ENCODE measurements at regions not wholly inside any gene's neighbourhood (a gene's known extent, or its start where the extent isn't known, plus 50 kb on each side); places are given as distances from the start of the nearest gene placed in this dataset.

DNA sequence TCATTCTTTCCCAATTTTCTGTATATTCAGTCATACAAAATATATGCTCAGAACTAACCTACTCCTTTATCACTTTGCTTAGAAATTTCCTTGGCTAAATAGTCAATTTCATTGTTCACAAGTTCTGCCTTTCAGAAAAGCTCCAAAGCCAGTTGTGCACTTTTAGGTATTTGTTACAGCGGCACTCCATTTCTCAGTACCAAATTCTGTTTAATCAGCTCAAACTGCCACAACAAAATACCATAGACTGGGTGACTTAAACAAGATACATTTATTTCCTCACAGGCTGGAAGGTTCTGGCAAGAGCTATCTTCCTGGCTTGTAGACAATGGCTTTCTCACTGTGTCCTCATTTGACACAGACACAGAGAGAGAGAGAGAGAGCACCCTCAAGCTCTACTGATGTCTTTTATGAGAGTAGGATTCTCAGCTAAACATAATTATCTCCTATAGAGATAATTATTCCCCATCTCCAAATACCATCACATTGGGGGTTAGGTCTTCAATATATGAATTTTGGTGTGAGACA lies 188.8 kb upstream of the FSTL5 start:
- Mint-ChIP-seq H3K4me1 (ENCODE audit: low read depth) (no peaks in the 10 kb centered on the region), H3K27ac (no peak overlapping the region), H3K4me3 (no peak overlapping the region), H3K9me3 (peaks cover 7% of the 10 kb centered on the region), H3K27me3 (no peaks in the 10 kb centered on the region), H3K36me3 (ENCODE audit: low read depth) (no peaks in the 10 kb centered on the region)
- Histone ChIP-seq H3K27ac (ENCODE audit: low read depth in 1 of 2, low read length in 2 of 2) (no peak overlapping the region), H3K27me3 (ENCODE audit: control insufficient read depth in 1 of 2, insufficient read depth in 2 of 2, low read length in 2 of 2) (no peaks in the 10 kb centered on the region), H3K4me1 (ENCODE audit: insufficient read depth, low read length) (no peaks in the 10 kb centered on the region), H3K9me3 (ENCODE audit: control insufficient read depth in 1 of 2, insufficient read depth in 1 of 2, low read length in 2 of 2) (peaks cover 0 to under 1% of the 10 kb centered on the region in 2 experiments), H3K4me3 (ENCODE audit: low read length) (no peak overlapping the region), H3K36me3 (ENCODE audit: insufficient read depth, low read length) (no peaks in the 10 kb centered on the region)
- CTCF ChIA-PET: no interaction called here
- DNase-seq (no peak), ATAC-seq (ENCODE audit: poor library complexity) (no peak)
- TF ChIP-seq, protein P1, sequence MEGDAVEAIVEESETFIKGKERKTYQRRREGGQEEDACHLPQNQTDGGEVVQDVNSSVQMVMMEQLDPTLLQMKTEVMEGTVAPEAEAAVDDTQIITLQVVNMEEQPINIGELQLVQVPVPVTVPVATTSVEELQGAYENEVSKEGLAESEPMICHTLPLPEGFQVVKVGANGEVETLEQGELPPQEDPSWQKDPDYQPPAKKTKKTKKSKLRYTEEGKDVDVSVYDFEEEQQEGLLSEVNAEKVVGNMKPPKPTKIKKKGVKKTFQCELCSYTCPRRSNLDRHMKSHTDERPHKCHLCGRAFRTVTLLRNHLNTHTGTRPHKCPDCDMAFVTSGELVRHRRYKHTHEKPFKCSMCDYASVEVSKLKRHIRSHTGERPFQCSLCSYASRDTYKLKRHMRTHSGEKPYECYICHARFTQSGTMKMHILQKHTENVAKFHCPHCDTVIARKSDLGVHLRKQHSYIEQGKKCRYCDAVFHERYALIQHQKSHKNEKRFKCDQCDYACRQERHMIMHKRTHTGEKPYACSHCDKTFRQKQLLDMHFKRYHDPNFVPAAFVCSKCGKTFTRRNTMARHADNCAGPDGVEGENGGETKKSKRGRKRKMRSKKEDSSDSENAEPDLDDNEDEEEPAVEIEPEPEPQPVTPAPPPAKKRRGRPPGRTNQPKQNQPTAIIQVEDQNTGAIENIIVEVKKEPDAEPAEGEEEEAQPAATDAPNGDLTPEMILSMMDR (IDR thresholded peaks at IDR 0.05): no peak
- intact Hi-C loops (cut with DNase I, micrococcal nuclease): no loop called here
- POLR2A ChIA-PET: no interaction called here

DNA sequence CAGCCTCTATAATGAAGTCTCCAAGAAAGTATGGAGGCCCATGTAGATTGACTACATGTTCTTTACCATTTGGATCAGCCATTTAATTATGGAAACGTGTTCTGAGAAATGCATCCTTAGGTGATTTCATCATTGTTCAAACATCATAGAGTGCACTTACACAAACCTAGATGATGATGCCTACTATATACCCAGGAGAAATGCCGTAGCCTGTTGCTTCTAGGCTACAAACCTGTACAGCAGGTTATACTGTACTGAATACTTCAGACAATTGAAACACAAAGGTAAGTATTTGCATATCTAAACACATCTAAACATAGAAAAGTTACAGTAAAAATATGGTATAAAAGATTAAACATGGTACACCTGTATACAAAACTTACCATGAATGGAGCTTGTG lies 186.5 kb upstream of the FSTL5 start:
- no peaks in the 10 kb centered on the region for H3K36me3 Mint-ChIP-seq (ENCODE audit: low read depth)
- ChIA-PET CTCF (no interaction called here), POLR2A (no interaction called here)
- H3K27ac Mint-ChIP-seq: no peak overlapping the region
- DNase-seq (no peak), ATAC-seq (ENCODE audit: poor library complexity) (no peak)
- no peak overlapping the region for H3K4me3 Mint-ChIP-seq
- intact Hi-C loops (cut with DNase I, micrococcal nuclease): no loop called here
- no peak overlapping the region for H3K27ac ChIP-seq (ENCODE audit: low read depth in 1 of 2, low read length in 2 of 2)
- no peaks in the 10 kb centered on the region for H3K27me3 ChIP-seq (ENCODE audit: control insufficient read depth in 1 of 2, insufficient read depth in 2 of 2, low read length in 2 of 2)
- no peaks in the 10 kb centered on the region for H3K9me3 ChIP-seq (ENCODE audit: control insufficient read depth in 1 of 2, insufficient read depth in 1 of 2, low read length in 2 of 2)
- H3K9me3 Mint-ChIP-seq: peaks cover 7% of the 10 kb centered on the region
- H3K4me1 Mint-ChIP-seq (ENCODE audit: low read depth): no peaks in the 10 kb centered on the region
- TF ChIP-seq, protein P1 (IDR thresholded peaks at IDR 0.05): no peak
- no peak overlapping the region for H3K4me3 ChIP-seq (ENCODE audit: low read length)
- H3K4me1 ChIP-seq (ENCODE audit: insufficient read depth, low read length): no peaks in the 10 kb centered on the region
- no peaks in the 10 kb centered on the region for H3K27me3 Mint-ChIP-seq
- H3K36me3 ChIP-seq (ENCODE audit: insufficient read depth, low read length): no peaks in the 10 kb centered on the region

DNA sequence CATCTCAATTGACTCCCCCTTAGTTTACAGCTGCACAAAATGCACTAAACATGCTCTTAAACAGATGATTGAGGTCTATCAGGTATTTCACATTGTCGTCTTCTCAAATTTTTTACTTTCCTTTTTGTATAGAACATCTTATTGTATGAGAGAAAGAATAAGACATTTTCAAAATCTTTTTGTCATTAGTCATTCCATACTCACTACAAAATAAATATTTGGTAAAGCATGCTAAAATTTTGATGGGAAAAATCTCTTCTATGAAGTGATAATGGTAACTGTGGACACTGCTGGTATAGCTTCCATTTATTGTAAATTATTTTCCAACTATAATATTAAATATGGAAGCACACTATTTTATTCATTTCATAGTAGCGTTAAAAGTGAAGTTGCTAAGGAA lies 185.6 kb upstream of the FSTL5 start:
- ChIA-PET CTCF (no interaction called here), POLR2A (no interaction called here)
- H3K27ac ChIP-seq (ENCODE audit: low read depth in 1 of 2, low read length in 2 of 2): no peak overlapping the region
- intact Hi-C loops (cut with DNase I, micrococcal nuclease): no loop called here
- H3K36me3 Mint-ChIP-seq (ENCODE audit: low read depth): no peaks in the 10 kb centered on the region
- no peak for DNase-seq
- H3K9me3 Mint-ChIP-seq: peaks cover 3% of the 10 kb centered on the region
- no peaks in the 10 kb centered on the region for H3K27me3 Mint-ChIP-seq
- H3K27ac Mint-ChIP-seq: no peak overlapping the region
- H3K36me3 ChIP-seq (ENCODE audit: insufficient read depth, low read length): no peaks in the 10 kb centered on the region
- no peak overlapping the region for H3K4me3 ChIP-seq (ENCODE audit: low read length)
- no peak for ATAC-seq (ENCODE audit: poor library complexity)
- no peaks in the 10 kb centered on the region for H3K27me3 ChIP-seq (ENCODE audit: control insufficient read depth in 1 of 2, insufficient read depth in 2 of 2, low read length in 2 of 2)
- H3K4me3 Mint-ChIP-seq: no peak overlapping the region
- no peaks in the 10 kb centered on the region for H3K4me1 Mint-ChIP-seq (ENCODE audit: low read depth)
- no peaks in the 10 kb centered on the region for H3K4me1 ChIP-seq (ENCODE audit: insufficient read depth, low read length)
- no peaks in the 10 kb centered on the region for H3K9me3 ChIP-seq (ENCODE audit: control insufficient read depth in 1 of 2, insufficient read depth in 1 of 2, low read length in 2 of 2)
- TF ChIP-seq, protein P1 (IDR thresholded peaks at IDR 0.05): no peak
